H1 (cell line): ENCODE measurements at regions not wholly inside any gene's neighbourhood (a gene's known extent, or its start where the extent isn't known, plus 50 kb on each side); places are given as distances from the start of the nearest gene placed in this dataset.

ENCODE experiments used
- CTCF ChIA-PET: fragments of 300-600 bp; sonication (Branson Sonifier 250); formaldehyde crosslinking; loops from one replicate; lab custom pipeline; 2021; ENCODE audit not compliant: partially characterized antibody; lab: Charles Lee
- POLR2A ChIA-PET: fragments of 300-600 bp; sonication (Branson Sonifier 250); formaldehyde crosslinking; loops from one replicate; lab custom pipeline; 2021; ENCODE audit warnings: inconsistent platforms; ENCODE audit not compliant: partially characterized antibody; lab: Charles Lee
- DNase-seq, 2 experiments: peaks; one replicate each; pipeline versions ENCODE4 v3.0.0 to v3.0.0-alpha.2; 2010 to 2022; ENCODE audit warnings: low spot score in 2 of 2, low read depth in 1 of 2, mixed read lengths in 1 of 2
- FAIRE-seq: peaks from 2 replicates; lab custom pipeline; 2011; peaks lifted over from hg19 to GRCh38; lab: Jason Lieb, UNC
- H2AFZ ChIP-seq: 2 replicates; pipeline ENCODE4 v1.8.1; 2012; ENCODE audit warnings: low read length, inconsistent platforms
- H2AK5ac ChIP-seq: 2 replicates; pipeline ENCODE4 v1.6.1; 2013; ENCODE audit warnings: low read depth, low read length
- H2BK120ac ChIP-seq: replicated peaks from 2 replicates; pipeline ENCODE3; 2013; ENCODE audit warnings: low read depth, low read length, inconsistent platforms
- H2BK12ac ChIP-seq: 2 replicates; pipeline ENCODE4 v1.6.1; 2013; ENCODE audit warnings: low read depth, low read length
- H2BK15ac ChIP-seq: 2 replicates; pipeline ENCODE4 v1.6.1; 2013; ENCODE audit warnings: low read length
- H2BK20ac ChIP-seq: 2 replicates; pipeline ENCODE4 v1.6.1; 2013; ENCODE audit warnings: low read length
- H2BK5ac ChIP-seq: 2 replicates; pipeline ENCODE4 v1.6.1; 2013; ENCODE audit warnings: low read depth, low read length
- H3K14ac ChIP-seq: 2 replicates; pipeline ENCODE4 v1.6.1; 2013; ENCODE audit warnings: inconsistent platforms; ENCODE audit not compliant: insufficient read length
- H3K18ac ChIP-seq: 2 replicates; pipeline ENCODE4 v1.6.1; 2013; ENCODE audit warnings: low read length; ENCODE audit errors: extremely low read depth
- H3K23ac ChIP-seq: 2 replicates; pipeline ENCODE4 v1.6.1; 2013; ENCODE audit warnings: inconsistent platforms; ENCODE audit not compliant: insufficient read length
- H3K23me2 ChIP-seq: 2 replicates; pipeline ENCODE4 v1.6.1; 2013; ENCODE audit warnings: low read depth, low read length
- H3K27ac ChIP-seq: 2 replicates; pipeline ENCODE4 v1.6.1; 2011; ENCODE audit warnings: low read depth, low read length, inconsistent platforms
- H3K27me3 ChIP-seq, 4 experiments: replicated peaks in 1 of 4; 1 replicate in 1 of 4; 2 replicates in 3 of 4; pipeline versions ENCODE4 v1.6.1 to v1.8.1; 2011 to 2013; ENCODE audit warnings: low read length in 3 of 4, mild to moderate bottlenecking in 3 of 4, inconsistent platforms in 2 of 4, mixed read lengths in 2 of 4, moderate library complexity in 1 of 4; ENCODE audit not compliant: control insufficient read depth in 3 of 4, insufficient read depth in 3 of 4; ENCODE audit errors: extremely low read depth in 1 of 4
- H3K36me3 ChIP-seq, 4 experiments: 2 replicates each; pipeline versions ENCODE4 v1.6.1 to v1.8.1; 2011 to 2013; ENCODE audit warnings: mild to moderate bottlenecking in 4 of 4, low read length in 3 of 4, moderate library complexity in 2 of 4, control low read depth in 1 of 4, inconsistent platforms in 1 of 4; ENCODE audit not compliant: insufficient read depth in 4 of 4, control insufficient read depth in 2 of 4
- H3K4ac ChIP-seq: replicated peaks from 2 replicates; pipeline ENCODE3; 2013; ENCODE audit warnings: low read length, low read depth, mixed read lengths, inconsistent platforms; ENCODE audit not compliant: insufficient read length
- H3K4me1 ChIP-seq, 4 experiments: replicated peaks in 1 of 4; 1 replicate in 1 of 4; 2 replicates in 3 of 4; pipeline versions ENCODE4 v1.6.1 to v1.8.1; 2011 to 2013; ENCODE audit warnings: low read length in 3 of 4, inconsistent platforms in 2 of 4, mixed read lengths in 1 of 4; ENCODE audit not compliant: insufficient read depth in 4 of 4, control insufficient read depth in 3 of 4
- H3K4me2 ChIP-seq, 2 experiments: 2 replicates each; pipeline versions ENCODE4 v1.6.1 to v1.8.1; 2011 to 2013; ENCODE audit warnings: low read depth in 2 of 2, low read length in 2 of 2, control low read depth in 1 of 2, inconsistent platforms in 1 of 2, mild to moderate bottlenecking in 1 of 2; ENCODE audit not compliant: insufficient read depth in 1 of 2
- H3K4me3 ChIP-seq, 4 experiments: fragments of 200-600, 300-600 bp in 1 of 4; sonication (generic), shearing (Covaris generic), sonication (Bioruptor Twin) in 1 of 4; 2 replicates each; pipeline versions ENCODE4 v1.5.1 to v1.8.1; 2011 to 2016; ENCODE audit warnings: low read length in 4 of 4, low read depth in 3 of 4, control low read depth in 2 of 4, inconsistent platforms in 2 of 4, mild to moderate bottlenecking in 2 of 4, mixed read lengths in 1 of 4, moderate library complexity in 1 of 4; ENCODE audit not compliant: insufficient read depth in 2 of 4; ENCODE audit errors: extremely low read depth in 1 of 4
- H3K56ac ChIP-seq: replicated peaks from 2 replicates; pipeline ENCODE3; 2013; ENCODE audit warnings: low read depth, mild to moderate bottlenecking, mixed read lengths, low read length, inconsistent platforms; ENCODE audit not compliant: insufficient read length
- H3K79me1 ChIP-seq: 2 replicates; pipeline ENCODE4 v1.6.1; 2013; ENCODE audit warnings: low read depth, low read length, control low read depth
- H3K79me2 ChIP-seq, 2 experiments: 2 replicates each; pipeline versions ENCODE4 v1.6.1 to v1.8.1; 2012 to 2013; ENCODE audit warnings: low read length in 2 of 2, mild to moderate bottlenecking in 2 of 2, inconsistent platforms in 1 of 2; ENCODE audit not compliant: insufficient read depth in 2 of 2, control insufficient read depth in 1 of 2
- H3K9ac ChIP-seq, 4 experiments: replicated peaks in 1 of 4; 1 replicate in 1 of 4; 2 replicates in 3 of 4; pipeline versions ENCODE4 v1.6.1 to v1.8.1; 2011 to 2013; ENCODE audit warnings: low read depth in 3 of 4, low read length in 3 of 4, control low read depth in 2 of 4, mild to moderate bottlenecking in 2 of 4, moderate library complexity in 2 of 4, inconsistent platforms in 1 of 4; ENCODE audit errors: extremely low read depth in 1 of 4
- H3K9me3 ChIP-seq, 2 experiments: 2 replicates each; pipeline versions ENCODE4 v1.6.1 to v1.8.1; 2012 to 2013; ENCODE audit warnings: mild to moderate bottlenecking in 2 of 2, moderate library complexity in 2 of 2, control low read depth in 1 of 2, inconsistent platforms in 1 of 2, low read depth in 1 of 2, low read length in 1 of 2, mixed read lengths in 1 of 2; ENCODE audit not compliant: insufficient read depth in 2 of 2
- H4K20me1 ChIP-seq, 2 experiments: replicated peaks in 1 of 2; 2 replicates each; pipeline versions ENCODE3 to v1.8.1; 2011 to 2013; ENCODE audit warnings: inconsistent platforms in 2 of 2, low read length in 2 of 2, mild to moderate bottlenecking in 1 of 2; ENCODE audit not compliant: insufficient read depth in 2 of 2, control insufficient read depth in 1 of 2
- H4K5ac ChIP-seq: 2 replicates; pipeline ENCODE4 v1.6.1; 2013; ENCODE audit warnings: low read length, low read depth, mixed read lengths, inconsistent platforms; ENCODE audit not compliant: insufficient read length
- H4K8ac ChIP-seq: 2 replicates; pipeline ENCODE4 v1.8.0; 2013; ENCODE audit warnings: mild to moderate bottlenecking, moderate library complexity, low read length, inconsistent platforms; ENCODE audit not compliant: insufficient read depth; ENCODE audit errors: extremely low read depth
- H4K91ac ChIP-seq: replicated peaks from 2 replicates; pipeline ENCODE3; 2013; ENCODE audit warnings: low read length, mixed read lengths, inconsistent platforms; ENCODE audit not compliant: insufficient read length
- ASH2L ChIP-seq: fragments of 200-600, 300-600 bp; sonication (generic); IDR thresholded peaks from one replicate; pipeline ENCODE4 v1.7.1; 2017; ENCODE audit warnings: low read length
- BCL11A ChIP-seq, 2 experiments: IDR thresholded peaks; one replicate each; pipeline ENCODE4 v1.6.1; 2011; ENCODE audit warnings: low read depth in 2 of 2, low read length in 2 of 2, mild to moderate bottlenecking in 2 of 2
- CREB1 ChIP-seq: IDR thresholded peaks from 2 replicates; pipeline ENCODE4 v1.6.1; 2012; ENCODE audit warnings: inconsistent platforms
- CTBP2 ChIP-seq: IDR thresholded peaks from 2 replicates; pipeline ENCODE4 v1.7.0; 2011; ENCODE audit warnings: borderline replicate concordance, mild to moderate bottlenecking, moderate library complexity, mixed read lengths, low read length; ENCODE audit not compliant: insufficient read depth, insufficient read length
- HDAC2 ChIP-seq, 2 experiments: fragments of 300-600 bp in 1 of 2; sonication (generic) in 1 of 2; IDR thresholded peaks; 2 replicates each; pipeline ENCODE4 v1.6.1; 2011 to 2012; ENCODE audit warnings: low read depth in 2 of 2, low read length in 2 of 2, mild to moderate bottlenecking in 2 of 2, moderate library complexity in 2 of 2, borderline replicate concordance in 1 of 2, inconsistent platforms in 1 of 2
- KDM4A ChIP-seq: IDR thresholded peaks from one replicate; pipeline ENCODE4 v1.7.1; 2012; ENCODE audit warnings: low read depth, mild to moderate bottlenecking, moderate library complexity, low read length, inconsistent platforms; ENCODE audit not compliant: severe bottlenecking
- KDM5A ChIP-seq: fragments of 200-600 bp; IDR thresholded peaks from 2 replicates; pipeline ENCODE4 v1.7.1; 2012; ENCODE audit warnings: mild to moderate bottlenecking, low read length, inconsistent platforms, mixed read lengths
- NRF1 ChIP-seq: IDR thresholded peaks from 2 replicates; pipeline ENCODE4 v1.6.1; 2011; ENCODE audit warnings: mild to moderate bottlenecking, low read depth, low read length, improper control_type of control experiment
- RFX5 ChIP-seq: IDR thresholded peaks from 2 replicates; pipeline ENCODE4 v1.6.1; 2011; ENCODE audit warnings: low read depth, low read length, improper control_type of control experiment, borderline replicate concordance
- RNF2 ChIP-seq: fragments of 200-900, 300-1000 bp; sonication (generic); IDR thresholded peaks from 2 replicates; pipeline ENCODE4 v1.7.1; 2016; ENCODE audit warnings: borderline replicate concordance, low read depth, mild to moderate bottlenecking, antibody characterized with exemption, low read length; ENCODE audit not compliant: poor library complexity, severe bottlenecking; ENCODE audit errors: missing control alignments
- RXRA ChIP-seq: IDR thresholded peaks from 2 replicates; pipeline ENCODE4 v1.6.1; 2011; ENCODE audit warnings: low read depth, mild to moderate bottlenecking, low read length, moderate library complexity; ENCODE audit not compliant: insufficient read depth
- WGBS, 2 experiments: shearing (Covaris generic) in 1 of 2; methylation state at CpG; one replicate each; pipeline versions ENCODE4 v1.1.6 to v1.1.7; 2013 to 2015; ENCODE audit warnings: low lambda C conversion rate in 2 of 2, mixed read lengths in 2 of 2, inconsistent platforms in 1 of 2, low coverage in 1 of 2, missing lambda C conversion rate in 1 of 2; ENCODE audit not compliant: insufficient replicate concordance in 2 of 2, insufficient coverage in 1 of 2, insufficient read length in 1 of 2; ENCODE audit errors: extremely low coverage in 1 of 2, missing lambda C conversion rate in 1 of 2; 5-methylcytosine and 5-hydroxymethylcytosine counted together

DNA sequence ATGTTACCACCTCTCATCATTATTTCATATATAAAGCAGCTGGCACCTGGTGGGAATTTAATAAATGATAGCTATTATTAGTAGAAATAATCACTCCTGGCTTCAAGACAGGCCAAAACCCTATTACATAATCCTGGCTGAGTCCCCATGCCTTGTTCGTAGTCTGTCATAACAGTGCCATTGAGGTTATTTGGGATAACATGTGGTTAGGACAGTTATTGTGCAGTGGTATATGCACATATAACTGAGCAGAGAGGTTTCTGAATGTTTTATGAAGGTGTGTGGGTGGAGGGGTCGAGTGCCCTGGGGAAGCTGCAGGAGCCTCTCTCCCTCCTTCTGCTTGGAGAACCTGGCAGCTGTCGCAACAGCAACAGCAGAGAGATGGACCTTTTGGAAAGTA is 162.4 kb upstream of the NABP1 start:
- no peak overlapping the region for H3K23ac ChIP-seq
- H3K14ac ChIP-seq: no peak overlapping the region
- no peak overlapping the region for H2AFZ ChIP-seq
- no peaks in the 10 kb centered on the region for H4K20me1 ChIP-seq
- H4K8ac ChIP-seq: no peak overlapping the region
- no peak overlapping the region for H2BK120ac ChIP-seq
- H3K56ac ChIP-seq: no peak overlapping the region
- no peaks in the 10 kb centered on the region for H3K79me2 ChIP-seq
- H2AK5ac ChIP-seq: no peak overlapping the region
- no peak overlapping the region for H4K91ac ChIP-seq
- no peaks in the 10 kb centered on the region; the same call in 1 of the 2 replicates for H3K23me2 ChIP-seq
- DNase-seq (no peak), FAIRE-seq (no peak)
- H3K18ac ChIP-seq: no peak overlapping the region
- H3K4me3 ChIP-seq: no peak overlapping the region
- H4K5ac ChIP-seq: no peak overlapping the region
- H3K27ac ChIP-seq: no peak overlapping the region
- TF ChIP-seq CREB1: no peak
- TF ChIP-seq RFX5: no peak
- no peak for TF ChIP-seq HDAC2 (IDR thresholded peaks at IDR 0.05; ENCODE audit: borderline replicate concordance in 1 of 2, low read depth in 2 of 2, low read length in 2 of 2)
- TF ChIP-seq RXRA: no peak
- TF ChIP-seq CTBP2: no peak
- no peak for TF ChIP-seq KDM5A
- TF ChIP-seq KDM4A: no peak
- no peak for TF ChIP-seq RNF2
- no peak for TF ChIP-seq NRF1
- no peak for TF ChIP-seq ASH2L
- no peak for TF ChIP-seq BCL11A (IDR thresholded peaks at IDR 0.05; ENCODE audit: low read depth in 2 of 2, low read length in 2 of 2)
- H3K4ac ChIP-seq: no peak overlapping the region
- WGBS, 2 experiments: 91% methylated on average over 3 of the region's 3 CpGs; no CpG with 5 or more reads in 1 of the 2 experiments
- no peak overlapping the region for H3K4me2 ChIP-seq
- H3K4me1 ChIP-seq: no peaks in the 10 kb centered on the region
- CTCF ChIA-PET: interaction anchor here (0.7 to 1.8 kb wide), 6 partner anchors 14 to 297 kb away, joined by 3 to 10 read pairs (median 4); no protein-coding TSS in a partner anchor
- no peak overlapping the region for H2BK20ac ChIP-seq
- H3K36me3 ChIP-seq: no peaks in the 10 kb centered on the region
- no peaks in the 10 kb centered on the region for H3K27me3 ChIP-seq
- H2BK15ac ChIP-seq: no peak overlapping the region
- H3K9ac ChIP-seq: no peak overlapping the region
- POLR2A ChIA-PET: no interaction called here
- H2BK12ac ChIP-seq: no peak overlapping the region
- no peaks in the 10 kb centered on the region for H3K9me3 ChIP-seq
- no peak overlapping the region for H2BK5ac ChIP-seq
- H3K79me1 ChIP-seq: no peaks in the 10 kb centered on the region
